ENCODE measurements at regions not wholly inside any gene's neighbourhood (a gene's known extent, or its start where the extent isn't known, plus 50 kb on each side); places are given as distances from the start of the nearest gene placed in this dataset.

DNA sequence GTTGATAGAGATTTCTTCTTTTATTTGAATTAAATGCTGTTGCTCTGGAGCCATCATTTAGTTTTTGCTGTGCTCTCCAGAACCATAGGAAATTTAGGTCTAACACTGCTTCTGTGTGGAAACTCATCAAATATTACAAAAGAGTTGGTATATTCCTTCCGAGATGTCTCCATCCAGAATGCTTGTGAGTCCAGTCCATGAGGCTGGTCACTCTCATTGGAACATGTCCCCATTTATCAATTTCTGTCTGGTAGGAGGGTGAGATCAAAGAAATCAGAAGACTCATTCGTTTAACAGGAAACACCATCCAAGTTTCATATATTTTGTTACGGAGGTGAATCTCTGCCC is 52.4 kb upstream of the LMO2 start:
- Histone ChIP-seq H2AFZ (ENCODE audit: low read length) (no peak overlapping the region), H3K9me3 (ENCODE audit: low read length) (no peaks in the 10 kb centered on the region), H3K27me3 (ENCODE audit: insufficient read depth, low read length) (no peaks in the 10 kb centered on the region), H3K9ac (ENCODE audit: low read length) (no peak overlapping the region), H3K4me1 (ENCODE audit: insufficient read depth, low read length, severe bottlenecking) (no peaks in the 10 kb centered on the region), H3K9me2 (ENCODE audit: low read depth, low read length) (no peaks in the 10 kb centered on the region), H3K27ac (ENCODE audit: low read depth, low read length, poor library complexity, severe bottlenecking) (no peak overlapping the region), H3F3A (ENCODE audit: insufficient read depth, low read length) (no peaks in the 10 kb centered on the region), H3K79me2 (ENCODE audit: insufficient read depth, low read length) (no peaks in the 10 kb centered on the region), H4K20me1 (ENCODE audit: insufficient read depth, low read length) (no peaks in the 10 kb centered on the region), H3K4me2 (ENCODE audit: low read length) (no peak overlapping the region), H3K36me3 (ENCODE audit: insufficient read depth, low read length) (no peaks in the 10 kb centered on the region), H3K4me3 (ENCODE audit: low read depth, low read length, poor library complexity, severe bottlenecking) (no peak overlapping the region)
- TF ChIP-seq, protein P1, sequence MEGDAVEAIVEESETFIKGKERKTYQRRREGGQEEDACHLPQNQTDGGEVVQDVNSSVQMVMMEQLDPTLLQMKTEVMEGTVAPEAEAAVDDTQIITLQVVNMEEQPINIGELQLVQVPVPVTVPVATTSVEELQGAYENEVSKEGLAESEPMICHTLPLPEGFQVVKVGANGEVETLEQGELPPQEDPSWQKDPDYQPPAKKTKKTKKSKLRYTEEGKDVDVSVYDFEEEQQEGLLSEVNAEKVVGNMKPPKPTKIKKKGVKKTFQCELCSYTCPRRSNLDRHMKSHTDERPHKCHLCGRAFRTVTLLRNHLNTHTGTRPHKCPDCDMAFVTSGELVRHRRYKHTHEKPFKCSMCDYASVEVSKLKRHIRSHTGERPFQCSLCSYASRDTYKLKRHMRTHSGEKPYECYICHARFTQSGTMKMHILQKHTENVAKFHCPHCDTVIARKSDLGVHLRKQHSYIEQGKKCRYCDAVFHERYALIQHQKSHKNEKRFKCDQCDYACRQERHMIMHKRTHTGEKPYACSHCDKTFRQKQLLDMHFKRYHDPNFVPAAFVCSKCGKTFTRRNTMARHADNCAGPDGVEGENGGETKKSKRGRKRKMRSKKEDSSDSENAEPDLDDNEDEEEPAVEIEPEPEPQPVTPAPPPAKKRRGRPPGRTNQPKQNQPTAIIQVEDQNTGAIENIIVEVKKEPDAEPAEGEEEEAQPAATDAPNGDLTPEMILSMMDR (IDR thresholded peaks at IDR 0.05; ENCODE audit: low read length), result no peak
- TF ChIP-seq EZH2 (IDR thresholded peaks at IDR 0.05; ENCODE audit: borderline replicate concordance, low read length), result no peak

DNA sequence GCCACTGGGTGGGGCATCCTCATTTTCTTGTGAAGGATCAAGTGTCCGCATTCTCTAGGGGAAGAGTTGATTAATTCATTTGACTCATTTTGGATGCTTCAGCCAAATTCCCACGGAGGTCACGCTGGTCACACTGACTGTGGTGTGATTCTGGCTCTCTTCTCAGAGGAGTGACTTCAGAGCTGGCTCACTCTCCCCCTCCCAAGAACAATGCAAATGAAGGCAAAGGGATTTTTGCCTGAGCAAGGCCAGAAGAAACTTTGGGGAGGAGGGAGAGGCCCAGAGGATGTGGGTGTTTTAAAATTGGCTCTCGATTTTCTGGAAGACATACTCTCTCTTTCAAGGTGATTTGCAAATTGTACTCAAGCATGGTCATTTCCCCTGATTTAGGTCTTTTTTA is 51.1 kb upstream of the LMO2 start:
- H3K4me3 ChIP-seq (ENCODE audit: low read depth, low read length, poor library complexity, severe bottlenecking), result no peak overlapping the region
- TF ChIP-seq, protein P1 (IDR thresholded peaks at IDR 0.05; ENCODE audit: low read length), result no peak
- no peak for TF ChIP-seq EZH2 (IDR thresholded peaks at IDR 0.05; ENCODE audit: borderline replicate concordance, low read length)
- no peaks in the 10 kb centered on the region for H3K36me3 ChIP-seq (ENCODE audit: insufficient read depth, low read length)
- H3K9me2 ChIP-seq (ENCODE audit: low read depth, low read length), result no peaks in the 10 kb centered on the region
- H3K4me1 ChIP-seq (ENCODE audit: insufficient read depth, low read length, severe bottlenecking), result no peaks in the 10 kb centered on the region
- no peak overlapping the region for H3K9ac ChIP-seq (ENCODE audit: low read length)
- H3K9me3 ChIP-seq (ENCODE audit: low read length), result no peaks in the 10 kb centered on the region
- H3K4me2 ChIP-seq (ENCODE audit: low read length), result no peak overlapping the region
- no peaks in the 10 kb centered on the region for H3F3A ChIP-seq (ENCODE audit: insufficient read depth, low read length)
- no peaks in the 10 kb centered on the region for H4K20me1 ChIP-seq (ENCODE audit: insufficient read depth, low read length)
- no peaks in the 10 kb centered on the region for H3K79me2 ChIP-seq (ENCODE audit: insufficient read depth, low read length)
- no peaks in the 10 kb centered on the region for H3K27me3 ChIP-seq (ENCODE audit: insufficient read depth, low read length)
- H2AFZ ChIP-seq (ENCODE audit: low read length), result no peak overlapping the region
- H3K27ac ChIP-seq (ENCODE audit: low read depth, low read length, poor library complexity, severe bottlenecking), result no peak overlapping the region

DNA sequence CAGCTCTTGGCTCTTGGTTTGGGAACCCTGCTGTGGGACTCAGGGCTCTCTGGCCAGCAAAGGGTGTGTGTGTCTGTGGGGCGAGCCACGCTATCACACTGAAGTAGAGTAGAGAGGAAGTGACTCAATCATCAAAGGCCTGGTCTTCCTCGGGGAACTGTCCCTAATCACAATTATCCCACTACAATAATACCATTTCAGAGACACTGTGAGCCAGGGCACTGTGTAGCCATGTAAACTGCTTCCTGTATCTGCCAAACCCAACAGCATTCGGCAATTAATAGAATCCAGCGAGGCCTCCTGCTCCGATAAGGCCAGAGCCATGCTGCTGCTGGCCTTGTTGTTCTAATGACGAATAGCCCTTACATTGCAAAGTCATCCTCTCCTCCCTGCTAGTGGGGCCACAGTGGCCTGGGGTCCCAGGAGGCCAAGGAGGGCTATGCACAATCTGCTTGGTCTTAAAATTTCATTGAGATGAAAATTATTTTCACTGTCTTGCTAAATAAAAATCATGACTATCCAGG is 49.8 kb upstream of the LMO2 start:
- Histone ChIP-seq H3K4me1 (ENCODE audit: insufficient read depth, low read length, severe bottlenecking) (no peaks in the 10 kb centered on the region), H3K27ac (ENCODE audit: low read depth, low read length, poor library complexity, severe bottlenecking) (no peak overlapping the region), H3K9ac (ENCODE audit: low read length) (no peak overlapping the region), H3K4me2 (ENCODE audit: low read length) (no peak overlapping the region), H3K27me3 (ENCODE audit: insufficient read depth, low read length) (no peaks in the 10 kb centered on the region), H3K79me2 (ENCODE audit: insufficient read depth, low read length) (no peaks in the 10 kb centered on the region), H3K4me3 (ENCODE audit: low read depth, low read length, poor library complexity, severe bottlenecking) (no peak overlapping the region), H2AFZ (ENCODE audit: low read length) (no peak overlapping the region), H3K9me2 (ENCODE audit: low read depth, low read length) (no peaks in the 10 kb centered on the region), H3K9me3 (ENCODE audit: low read length) (no peaks in the 10 kb centered on the region), H3K36me3 (ENCODE audit: insufficient read depth, low read length) (no peaks in the 10 kb centered on the region), H4K20me1 (ENCODE audit: insufficient read depth, low read length) (no peaks in the 10 kb centered on the region), H3F3A (ENCODE audit: insufficient read depth, low read length) (no peaks in the 10 kb centered on the region)
- no peak for TF ChIP-seq EZH2 (IDR thresholded peaks at IDR 0.05; ENCODE audit: borderline replicate concordance, low read length)

All from OCI-LY1 (cell line).